Suprapubic skin (tissue), 3 donors: ENCODE measurements at regions not wholly inside any gene's neighbourhood (a gene's known extent, or its start where the extent isn't known, plus 50 kb on each side); places are given as distances from the start of the nearest gene placed in this dataset.

Source experiments
- CTCF ChIP-seq, 2 donors: fragments of 200-600 bp in 1 of 2; fragments of 450-650 bp in 1 of 2; sonication (generic) in 1 of 2; IDR thresholded peaks; one replicate each; pipeline ENCODE4 v1.5.1; 2016 to 2019; ENCODE audit warnings: antibody characterized with exemption in 2 of 2, mild to moderate bottlenecking in 1 of 2, moderate library complexity in 1 of 2
- EP300 ChIP-seq: sonication (generic); formaldehyde crosslinking; IDR thresholded peaks from one replicate; pipeline ENCODE4 v1.6.1; 2017; ENCODE audit warnings: antibody characterized with exemption
- POLR2A ChIP-seq, 2 donors: fragments of 450-650 bp; IDR thresholded peaks; one replicate each; pipeline ENCODE4 v1.6.1; 2017; ENCODE audit warnings: antibody characterized with exemption in 2 of 2, mild to moderate bottlenecking in 2 of 2, moderate library complexity in 2 of 2

- TF ChIP-seq POLR2A (IDR thresholded peaks at IDR 0.05) (no peak), CTCF (IDR thresholded peaks at IDR 0.05) (no peak), EP300 (no peak)
Observed at GRCh38 chr3:144052275-144052674, 80.7 kb downstream of the DIPK2A start.
